ENCODE measurements at regions not wholly inside any gene's neighbourhood (a gene's known extent, or its start where the extent isn't known, plus 50 kb on each side); places are given as distances from the start of the nearest gene placed in this dataset.

DNA sequence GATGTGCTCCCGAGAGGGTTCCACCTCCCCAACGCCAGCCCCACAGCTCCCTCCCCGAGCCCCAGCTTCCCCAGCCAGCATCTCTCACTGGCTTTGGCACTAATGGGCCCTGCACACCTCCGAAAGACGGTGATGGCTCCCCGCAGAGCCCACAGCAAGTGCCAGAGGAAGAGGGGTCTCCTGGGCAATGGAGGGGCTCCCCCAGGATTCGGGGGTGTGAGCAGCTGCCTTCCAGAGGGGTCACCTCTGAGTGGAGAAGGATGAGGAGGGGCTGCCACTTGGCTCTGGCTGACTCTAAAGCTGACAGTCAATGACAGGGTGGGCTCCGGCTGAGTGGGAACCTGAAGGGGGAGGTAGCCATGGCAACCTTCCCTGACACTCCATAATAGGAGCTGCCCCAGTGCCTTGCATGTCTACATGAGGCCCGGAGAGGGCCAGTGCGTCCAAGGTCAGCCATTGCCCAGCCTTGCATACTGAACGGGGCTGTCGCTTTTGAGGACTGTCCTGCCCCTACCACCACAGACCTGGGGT lies 98.6 kb upstream of the SYT13 start:
- no peak for TF ChIP-seq EZH2 (IDR thresholded peaks at IDR 0.05; ENCODE audit: borderline replicate concordance, low read depth, low read length, severe bottlenecking)
- no peak for TF ChIP-seq CTCF (IDR thresholded peaks at IDR 0.05; ENCODE audit: borderline replicate concordance, extremely low read depth, low read length, poor library complexity, severe bottlenecking)

All from DND-41 (cell line).